HG03064 (cell line): ENCODE measurements at regions not wholly inside any gene's neighbourhood (a gene's known extent, or its start where the extent isn't known, plus 50 kb on each side); places are given as distances from the start of the nearest gene placed in this dataset.
A peak's percentile ranks its signal among the peaks of the same experiment; 100 is the strongest.
"Not testable (repeated sequence)": the region's sequence is repeated elsewhere in the genome, so short reads cannot be mapped to it uniquely, and the experiment has no call there.

Experiments used
- ATAC-seq: cut with Tn5 transposase; IDR thresholded peaks from one replicate; pipeline ENCODE4 v1.9.1; 2021; ENCODE audit warnings: low read depth; ENCODE audit not compliant: unreplicated experiment

- peak; percentile 95 for ATAC-seq
Measured at GRCh38 chr13:40026174-40026585, 370.7 kb downstream of the COG6 start.

GRCh38 chr13:40026741-40027140 lies 371.3 kb downstream of the COG6 start:
- peak; percentile 20 for ATAC-seq

GRCh38 chr13:40028446-40028845 lies 373.0 kb downstream of the COG6 start:
- no peak for ATAC-seq

GRCh38 chr13:40031031-40031430 lies 375.6 kb downstream of the COG6 start:
- ATAC-seq: no peak

- ATAC-seq: no peak
Measured at GRCh38 chr13:40039061-40039460, 383.6 kb downstream of the COG6 start.

GRCh38 chr13:40042991-40043390 lies 387.5 kb downstream of the COG6 start:
- ATAC-seq: no peak

GRCh38 chr13:40043764-40044163 lies 388.3 kb downstream of the COG6 start:
- ATAC-seq: no peak

GRCh38 chr13:40047322-40047771 lies 391.9 kb downstream of the COG6 start:
- ATAC-seq: no peak

- no peak for ATAC-seq
Measured at GRCh38 chr13:40048551-40048950, 393.1 kb downstream of the COG6 start.

GRCh38 chr13:40052954-40053353 lies 397.5 kb downstream of the COG6 start:
- ATAC-seq: no peak

GRCh38 chr13:40053401-40053800 lies 397.9 kb downstream of the COG6 start:
- ATAC-seq: no peak

- not testable (repeated sequence) for ATAC-seq
Measured at GRCh38 chr13:40054422-40054821, 399.0 kb downstream of the COG6 start.

- no peak for ATAC-seq
Measured at GRCh38 chr13:40056898-40057619, 401.6 kb downstream of the COG6 start.

- ATAC-seq: no peak
Measured at GRCh38 chr13:40058757-40059236, 403.3 kb downstream of the COG6 start.

- no peak for ATAC-seq
Measured at GRCh38 chr13:40059540-40060232, 404.2 kb downstream of the COG6 start.

- peak; percentile 70 for ATAC-seq
Measured at GRCh38 chr13:40060296-40061007, 405.0 kb downstream of the COG6 start.

GRCh38 chr13:40061466-40062450 lies 406.3 kb downstream of the COG6 start:
- ATAC-seq: no peak

GRCh38 chr13:40063278-40063698 lies 407.8 kb downstream of the COG6 start:
- no peak for ATAC-seq

- no peak for ATAC-seq
Measured at GRCh38 chr13:40063703-40064102, 408.2 kb downstream of the COG6 start.
